ENCODE measurements at regions not wholly inside any gene's neighbourhood (a gene's known extent, or its start where the extent isn't known, plus 50 kb on each side); places are given as distances from the start of the nearest gene placed in this dataset.

DNA sequence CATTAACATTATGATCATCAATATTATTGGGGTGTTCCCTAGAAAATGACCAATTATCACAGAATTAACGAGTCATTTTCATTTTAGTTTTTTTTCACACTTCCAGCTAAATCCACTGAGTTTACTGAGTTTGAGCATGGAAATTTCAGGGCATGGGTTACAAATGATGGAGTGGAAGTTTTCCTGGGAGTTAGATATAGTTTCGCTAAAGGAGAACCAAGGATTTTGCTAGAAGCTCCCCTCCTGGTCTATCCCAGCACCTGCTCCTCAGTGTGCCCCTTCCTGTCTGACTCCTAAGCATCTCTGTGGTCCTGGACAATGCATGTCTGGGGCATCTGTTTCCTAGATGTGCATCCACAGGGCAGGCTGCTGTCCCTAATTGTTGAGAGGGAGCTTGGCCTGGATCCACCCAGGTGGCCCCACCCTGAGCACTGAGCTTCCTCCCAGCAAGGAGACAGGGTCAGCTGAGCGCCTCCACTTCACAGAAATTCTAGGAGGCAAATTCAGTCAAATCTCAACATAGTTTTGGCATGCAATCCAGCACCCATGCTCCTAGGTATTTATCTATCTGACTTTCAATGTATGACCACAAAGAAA is 102.3 kb upstream of the GOLGA6L6 start:
- TF ChIP-seq RNF2 (IDR thresholded peaks at IDR 0.05; ENCODE audit: borderline replicate concordance, low read depth, low read length, missing control alignments, poor library complexity, severe bottlenecking) = no peak
- no peak for TF ChIP-seq KDM1A (IDR thresholded peaks at IDR 0.05; ENCODE audit: borderline replicate concordance, low read length)
- TF ChIP-seq TAF1 (IDR thresholded peaks at IDR 0.05; ENCODE audit: low read depth, low read length) = no peak
- TF ChIP-seq CHD2 (IDR thresholded peaks at IDR 0.05; ENCODE audit: low read length) = no peak
- TF ChIP-seq TEAD4 (IDR thresholded peaks at IDR 0.05; ENCODE audit: low read depth, low read length) = no peak
- TF ChIP-seq, protein P1, sequence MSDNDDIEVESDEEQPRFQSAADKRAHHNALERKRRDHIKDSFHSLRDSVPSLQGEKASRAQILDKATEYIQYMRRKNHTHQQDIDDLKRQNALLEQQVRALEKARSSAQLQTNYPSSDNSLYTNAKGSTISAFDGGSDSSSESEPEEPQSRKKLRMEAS (IDR thresholded peaks at IDR 0.05) = no peak
- TF ChIP-seq, protein P2, sequence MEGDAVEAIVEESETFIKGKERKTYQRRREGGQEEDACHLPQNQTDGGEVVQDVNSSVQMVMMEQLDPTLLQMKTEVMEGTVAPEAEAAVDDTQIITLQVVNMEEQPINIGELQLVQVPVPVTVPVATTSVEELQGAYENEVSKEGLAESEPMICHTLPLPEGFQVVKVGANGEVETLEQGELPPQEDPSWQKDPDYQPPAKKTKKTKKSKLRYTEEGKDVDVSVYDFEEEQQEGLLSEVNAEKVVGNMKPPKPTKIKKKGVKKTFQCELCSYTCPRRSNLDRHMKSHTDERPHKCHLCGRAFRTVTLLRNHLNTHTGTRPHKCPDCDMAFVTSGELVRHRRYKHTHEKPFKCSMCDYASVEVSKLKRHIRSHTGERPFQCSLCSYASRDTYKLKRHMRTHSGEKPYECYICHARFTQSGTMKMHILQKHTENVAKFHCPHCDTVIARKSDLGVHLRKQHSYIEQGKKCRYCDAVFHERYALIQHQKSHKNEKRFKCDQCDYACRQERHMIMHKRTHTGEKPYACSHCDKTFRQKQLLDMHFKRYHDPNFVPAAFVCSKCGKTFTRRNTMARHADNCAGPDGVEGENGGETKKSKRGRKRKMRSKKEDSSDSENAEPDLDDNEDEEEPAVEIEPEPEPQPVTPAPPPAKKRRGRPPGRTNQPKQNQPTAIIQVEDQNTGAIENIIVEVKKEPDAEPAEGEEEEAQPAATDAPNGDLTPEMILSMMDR (IDR thresholded peaks at IDR 0.05; ENCODE audit: control extremely low read depth in 1 of 3, insufficient read depth in 1 of 3, low read depth in 1 of 3, low read length in 3 of 3) = no peak

All from H1 (cell line).